Posterior vena cava (tissue), 2 donors: ENCODE measurements at regions not wholly inside any gene's neighbourhood (a gene's known extent, or its start where the extent isn't known, plus 50 kb on each side); places are given as distances from the start of the nearest gene placed in this dataset.

Source experiments
- DNase-seq: peaks from one replicate; pipeline ENCODE4 v3.0.0-alpha.2; 2020; ENCODE audit warnings: low spot score
- intact Hi-C, 2 donors: fragments of 100-400 bp; cut with DNase I; formaldehyde crosslinking; loops; one replicate each; pipeline versions ENCODE4 v1.14.1 to v1.14.2; 2022 to 2023
- donor health status: DM: yes; HTN: yes; CAD: no.
- donor health status: DM: yes; HTN: yes; CAD: no.

DNA sequence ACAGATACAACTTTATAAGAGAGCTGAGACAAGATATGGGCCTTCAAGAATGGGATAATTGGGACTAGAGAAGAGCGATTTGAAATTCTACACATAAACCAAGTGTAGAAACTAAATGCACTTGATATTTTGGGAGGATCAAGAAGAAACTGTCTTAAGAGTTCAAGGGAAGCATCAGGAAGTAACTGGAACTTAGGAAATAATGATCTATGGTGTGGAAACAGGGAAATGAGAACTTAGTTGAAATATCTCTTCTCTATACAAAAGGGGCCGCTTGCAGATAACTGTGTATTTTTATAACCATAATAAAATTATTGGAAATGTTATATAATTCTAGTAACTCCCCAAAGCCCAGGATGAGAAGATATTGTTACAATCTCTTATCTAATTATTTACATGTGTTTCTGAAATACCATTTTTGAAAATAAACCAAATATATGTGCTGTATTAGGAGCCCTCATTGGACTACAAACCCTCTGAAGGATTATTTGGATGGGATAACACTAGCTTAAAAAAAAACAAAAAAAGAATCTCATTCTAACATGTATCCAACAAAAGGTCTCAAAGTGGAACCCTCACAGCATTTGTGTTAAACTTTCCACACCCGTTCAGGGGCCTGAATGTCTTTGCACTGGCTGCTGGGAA is 84.7 kb upstream of the FLRT2 start:
- intact Hi-C loops: no loop called here
- no peak for DNase-seq

DNA sequence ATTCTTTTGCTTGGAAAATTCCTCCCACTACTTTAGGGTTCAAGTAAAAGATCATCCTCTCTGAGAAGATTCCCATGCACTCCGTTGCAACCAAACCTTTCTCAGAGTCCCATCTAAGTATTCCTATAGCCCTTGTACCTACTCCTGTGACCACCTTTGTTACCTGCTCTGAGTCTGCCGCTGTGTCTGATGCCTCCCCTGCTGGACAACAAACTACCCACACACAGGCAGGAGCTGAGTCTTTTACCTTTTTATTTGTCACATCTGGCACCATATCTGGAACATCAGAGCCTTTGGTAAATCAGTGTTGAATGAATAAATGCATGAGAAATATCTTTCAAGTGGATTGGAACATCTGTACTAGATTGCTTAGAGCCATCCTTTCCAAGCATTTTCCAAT is 82.1 kb upstream of the FLRT2 start:
- no peak for DNase-seq
- intact Hi-C loops: no loop called here

DNA sequence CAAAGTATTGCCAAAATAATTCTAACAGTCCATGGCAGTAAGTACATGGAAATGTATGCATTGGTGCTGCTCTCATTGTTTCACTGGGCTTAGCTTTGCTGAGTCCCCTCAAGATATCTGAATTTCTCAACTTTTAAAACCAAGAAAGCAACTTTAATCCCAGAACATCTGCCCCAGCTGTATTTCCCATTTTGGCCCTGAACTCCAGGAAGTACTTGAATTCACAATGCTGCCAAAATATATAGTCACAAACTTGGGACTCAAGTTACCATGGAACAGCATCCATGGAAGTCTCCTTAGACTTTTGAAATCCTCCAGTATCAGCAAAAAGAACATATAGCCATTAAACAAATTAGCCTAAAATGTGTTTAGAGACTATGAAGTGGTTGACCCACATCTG is 78.5 kb upstream of the FLRT2 start:
- intact Hi-C loops: no loop called here
- no peak for DNase-seq

DNA sequence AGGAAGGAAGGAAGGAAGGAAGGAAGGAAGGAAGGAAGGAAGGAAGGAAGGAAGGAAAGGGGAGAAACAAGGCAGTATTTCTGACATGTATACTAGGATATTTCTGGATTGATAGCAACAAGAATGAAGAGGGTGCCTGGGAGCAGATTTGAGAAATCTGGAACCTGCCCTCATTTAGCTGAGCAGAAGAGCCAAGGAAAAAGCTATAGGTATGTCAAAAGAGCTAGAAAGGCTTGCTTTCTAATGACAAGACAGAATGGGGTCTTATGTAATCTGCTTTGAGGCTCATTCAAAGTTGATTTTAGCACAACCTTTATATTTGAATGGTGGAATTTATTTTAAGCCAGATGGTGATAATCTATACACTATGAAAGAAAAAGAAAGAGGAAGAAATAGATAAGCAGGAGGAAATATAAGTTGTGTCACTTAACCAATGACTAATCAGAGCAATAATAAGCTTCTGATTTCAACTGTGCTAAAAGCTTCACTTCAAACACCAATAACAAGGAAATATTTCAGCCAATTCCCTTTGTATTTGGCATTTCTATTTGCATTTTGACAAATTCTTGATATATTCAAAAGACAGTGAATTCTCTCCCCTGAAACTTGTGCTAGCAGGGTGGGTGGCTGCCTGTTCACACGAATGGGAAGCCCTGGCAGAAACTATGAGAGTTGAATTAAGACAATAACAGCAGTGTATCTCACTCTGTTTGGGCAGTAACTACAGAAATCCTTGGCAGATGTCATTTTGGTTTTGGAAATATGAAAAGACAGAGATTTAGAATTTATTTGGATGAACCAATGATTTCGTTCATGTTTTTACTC is 76.3 kb upstream of the FLRT2 start:
- intact Hi-C loops: no loop called here

DNA sequence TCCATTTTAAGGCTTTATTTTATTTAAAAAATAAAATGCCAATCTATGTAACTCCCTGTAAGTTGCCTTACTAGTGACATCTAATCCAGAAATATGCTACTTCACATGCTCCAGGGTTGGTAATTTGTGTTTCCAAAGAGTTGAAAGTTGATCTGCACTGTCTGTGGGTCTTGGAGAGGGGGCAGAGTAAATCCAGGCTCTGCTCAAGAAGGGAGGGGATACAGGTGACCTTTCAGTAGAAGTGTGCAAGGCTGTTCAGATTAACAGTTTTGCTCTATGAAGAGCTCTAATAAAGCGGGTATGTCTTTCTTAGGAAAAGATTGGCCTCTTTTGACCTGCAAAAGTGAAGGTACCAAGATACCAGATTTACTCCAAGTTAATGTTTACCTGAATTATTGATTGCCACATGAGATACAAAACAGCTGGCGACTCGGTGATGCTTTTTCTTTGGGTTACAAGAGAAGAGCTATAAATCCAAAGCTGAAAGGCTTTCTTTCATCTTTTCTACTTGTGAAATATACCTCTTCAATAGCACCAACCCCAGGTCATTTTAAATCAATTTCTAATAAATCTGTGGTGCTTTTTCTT is 75.6 kb upstream of the FLRT2 start:
- intact Hi-C loops: no loop called here
- DNase-seq: no peak

More for the DNA sequence above, 76.3 kb upstream of the FLRT2 start:
- DNase-seq: no peak

DNA sequence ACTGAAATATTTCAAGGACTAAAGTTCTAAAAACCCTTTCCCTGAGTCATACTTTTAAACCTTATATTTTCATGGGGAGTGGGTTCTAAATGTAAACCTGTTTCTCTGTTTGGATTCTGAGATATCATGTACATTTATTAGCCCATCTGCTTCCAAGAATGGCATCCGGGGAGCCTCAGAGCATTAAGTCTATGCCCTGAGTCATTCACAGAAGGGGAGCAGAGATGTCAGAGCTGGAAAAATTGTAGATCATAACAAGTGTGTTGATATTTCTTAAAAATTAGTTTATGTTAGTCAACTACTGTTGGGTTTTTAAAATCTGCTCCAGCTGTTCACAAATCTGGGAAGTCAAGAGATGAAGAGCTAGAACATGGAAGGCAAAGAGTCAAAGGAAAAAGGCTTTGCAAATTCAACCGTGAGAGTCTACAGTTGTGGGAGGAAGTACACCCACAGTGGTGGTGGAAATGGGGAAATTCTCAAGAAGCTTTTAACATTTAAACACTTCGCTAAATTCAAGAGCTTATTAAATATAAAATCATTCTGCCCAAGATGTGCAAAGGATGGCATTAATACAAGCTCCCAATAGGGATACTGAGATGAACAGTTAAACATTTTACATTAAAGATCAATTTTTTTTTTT is 70.5 kb upstream of the FLRT2 start:
- intact Hi-C loops: no loop called here
- DNase-seq: no peak

DNA sequence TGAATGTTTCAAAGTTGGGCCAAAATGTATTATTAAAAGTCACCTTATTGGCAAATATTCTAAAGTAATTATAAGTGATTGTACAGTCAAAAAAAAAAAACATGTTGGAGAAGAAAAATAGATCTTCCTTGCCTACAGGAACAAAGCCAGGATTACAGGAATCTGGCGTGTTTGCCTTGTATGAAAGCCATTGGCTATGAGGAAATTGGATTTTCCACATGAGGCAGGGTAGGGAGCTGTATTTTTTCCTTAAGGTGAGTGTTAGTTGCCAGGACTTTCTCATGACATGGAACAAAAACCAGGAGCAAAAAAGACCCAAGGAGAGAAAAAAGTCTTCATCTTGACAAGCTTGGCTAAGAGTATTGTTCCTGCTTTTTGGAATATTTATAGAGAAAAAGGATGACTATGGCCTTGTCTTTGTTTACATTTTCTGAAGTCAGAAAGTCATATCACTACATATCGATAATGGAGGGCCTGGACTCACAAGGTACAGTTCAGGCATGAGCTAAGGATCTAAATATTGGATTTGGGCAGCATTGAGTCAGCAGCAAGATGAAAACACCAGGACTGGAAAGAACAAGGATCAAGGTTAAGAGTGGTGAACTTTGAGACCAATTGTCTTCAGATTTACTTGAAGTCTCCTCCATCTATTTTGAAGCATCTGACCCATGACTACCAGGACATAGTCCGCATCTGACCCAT is 68.4 kb upstream of the FLRT2 start:
- intact Hi-C loops: no loop called here
- DNase-seq: no peak

DNA sequence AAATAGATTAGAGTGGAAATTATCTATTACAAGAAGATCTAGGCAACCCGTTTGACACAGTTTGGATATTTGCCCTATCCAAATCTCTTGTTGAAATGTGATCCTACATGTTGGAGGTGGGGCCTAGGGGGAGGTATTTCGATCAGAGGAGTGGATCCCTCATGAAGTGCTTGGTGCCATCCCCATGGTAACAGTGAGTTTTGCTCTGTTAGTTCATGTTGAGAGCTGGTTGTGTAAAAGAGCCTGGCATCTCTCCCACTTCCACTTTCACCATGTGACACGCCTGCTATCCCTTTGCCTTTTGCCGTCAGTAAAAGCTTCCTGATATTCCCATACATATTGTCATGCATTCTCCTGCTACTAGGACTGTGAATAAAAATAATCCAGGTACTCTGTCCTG is 66.4 kb upstream of the FLRT2 start:
- DNase-seq: no peak
- intact Hi-C loops: no loop called here

DNA sequence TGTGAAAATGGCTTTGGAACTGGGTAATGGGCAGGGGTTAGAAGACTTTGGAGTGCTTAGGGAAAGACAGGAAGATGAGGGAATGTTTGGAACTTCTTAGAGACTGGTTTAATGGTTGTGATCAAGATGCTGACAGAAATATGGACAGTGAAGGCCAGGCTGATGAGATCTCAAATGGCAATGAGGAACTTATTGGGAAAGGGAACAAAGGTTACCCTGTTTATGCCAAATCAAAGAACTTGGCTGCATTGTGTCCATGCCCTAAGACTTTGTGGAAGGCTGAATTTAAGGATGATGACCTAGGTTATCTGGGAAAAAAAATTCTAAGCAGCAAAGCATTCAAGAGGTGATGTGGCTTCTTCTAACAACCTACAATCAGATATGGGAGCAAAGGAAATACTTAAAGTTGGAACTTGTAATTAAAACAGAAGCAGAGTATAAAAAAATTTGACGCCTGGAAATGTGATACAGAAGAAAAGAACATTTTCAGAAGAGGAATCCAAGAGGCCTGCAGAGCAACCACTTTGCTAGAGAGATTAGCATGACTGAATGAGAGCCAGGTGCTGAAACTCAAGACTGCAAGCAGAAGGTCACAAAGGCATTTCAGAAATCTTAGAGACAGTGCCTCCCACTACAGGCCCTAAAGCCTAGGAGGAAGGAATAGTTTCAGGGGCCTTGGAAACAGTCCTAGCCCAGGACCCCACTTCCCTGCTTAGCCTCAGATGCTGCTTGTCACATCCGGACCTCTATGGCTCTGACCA is 65.6 kb upstream of the FLRT2 start:
- intact Hi-C loops: no loop called here

DNA sequence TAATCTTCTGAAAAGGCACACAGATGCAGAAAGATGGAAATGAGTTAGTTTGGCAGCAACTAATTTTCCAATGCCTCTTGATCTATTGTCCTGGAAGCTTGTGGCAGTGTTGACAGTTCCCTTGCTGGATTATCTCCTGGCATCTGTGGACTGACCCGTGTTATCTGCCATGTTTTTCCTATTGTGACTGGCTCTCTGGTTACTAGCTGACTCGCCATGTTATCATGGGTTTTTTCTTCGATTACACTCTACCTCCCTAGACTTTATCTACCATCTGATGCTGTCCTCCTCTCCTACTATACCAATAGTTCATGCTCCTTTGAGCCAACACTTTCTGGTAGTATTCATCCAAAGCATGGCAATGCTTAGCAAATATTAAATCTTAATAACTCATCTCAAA is 63.3 kb upstream of the FLRT2 start:
- intact Hi-C loops: no loop called here
- no peak for DNase-seq

More for the DNA sequence above, 65.6 kb upstream of the FLRT2 start:
- no peak for DNase-seq

DNA sequence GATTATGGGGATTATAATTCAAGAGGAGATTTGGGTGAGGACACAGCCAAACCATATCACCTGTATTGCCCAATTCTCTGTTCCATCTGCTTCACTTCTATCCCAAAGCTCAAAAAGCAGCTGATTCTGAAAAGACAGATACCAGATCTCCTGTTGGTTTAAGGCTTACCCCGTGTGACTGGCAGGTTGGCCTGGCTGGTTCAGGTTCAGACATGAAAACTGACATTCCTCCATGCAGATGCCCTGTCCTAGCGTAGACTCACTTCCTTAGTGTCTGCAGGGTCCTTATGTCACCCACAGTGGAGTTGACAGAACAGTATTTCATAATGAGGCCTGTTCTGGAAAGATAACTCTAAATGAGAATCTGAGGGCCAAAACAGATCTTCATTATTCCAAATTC is 61.1 kb upstream of the FLRT2 start:
- intact Hi-C loops: no loop called here
- no peak for DNase-seq

DNA sequence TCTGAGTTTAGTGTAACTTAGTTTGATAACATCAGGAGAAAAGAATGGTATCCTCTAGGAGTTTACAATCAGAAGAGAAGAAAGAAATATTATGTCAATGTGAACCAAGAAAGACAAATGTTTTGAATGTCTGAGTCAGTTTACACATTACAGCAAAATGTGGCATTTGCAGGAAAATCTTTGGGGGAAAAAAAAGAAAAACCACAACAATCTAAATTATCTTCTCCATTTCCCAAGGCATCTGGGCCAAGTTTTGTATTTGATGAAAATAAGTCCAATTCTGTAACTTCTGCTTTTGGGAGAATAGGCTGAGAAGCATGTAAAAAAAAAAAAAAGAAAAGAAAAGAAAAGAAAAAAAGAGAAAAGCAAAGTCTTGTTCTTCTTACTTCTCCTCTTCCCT is 58.8 kb upstream of the FLRT2 start:
- intact Hi-C loops: no loop called here
- no peak for DNase-seq

DNA sequence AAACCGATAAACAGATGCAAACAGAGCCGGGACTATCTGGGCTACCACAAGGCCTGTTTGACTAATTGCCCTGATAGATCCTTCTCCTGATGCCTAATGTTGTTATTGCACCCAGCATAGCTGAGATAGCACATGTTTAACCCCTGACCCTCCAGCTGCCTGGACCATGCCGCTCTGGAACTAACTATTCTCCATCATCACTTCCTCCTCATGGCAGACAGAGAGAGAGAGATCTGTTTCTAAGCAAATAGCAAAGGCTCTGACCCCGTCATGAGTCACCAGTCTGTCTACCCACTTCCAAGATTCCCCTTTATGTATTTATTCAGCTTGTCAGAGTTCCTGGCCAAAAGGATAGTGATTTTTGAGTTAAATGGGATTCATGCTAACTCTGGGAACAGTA is 58.2 kb upstream of the FLRT2 start:
- no peak for DNase-seq
- intact Hi-C loops: no loop called here

DNA sequence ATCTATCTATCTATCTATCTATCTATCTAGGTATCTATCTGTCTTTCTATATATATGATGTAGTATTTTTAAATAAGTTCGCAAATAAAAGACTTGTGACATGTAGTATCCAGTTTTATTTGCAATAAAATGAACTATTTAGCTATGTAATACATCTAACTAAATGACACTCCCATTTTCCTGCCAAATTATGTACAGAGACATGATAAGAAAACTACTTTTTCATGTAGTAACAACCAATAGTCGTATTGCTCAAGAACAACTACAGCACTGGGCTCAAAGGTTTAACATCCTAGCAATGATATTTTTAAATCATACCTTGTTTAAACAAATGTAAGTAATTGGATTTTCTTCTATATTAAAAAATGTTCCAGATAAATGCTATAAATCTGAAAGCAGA is 55.5 kb upstream of the FLRT2 start:
- DNase-seq: no peak
- intact Hi-C loops: no loop called here

DNA sequence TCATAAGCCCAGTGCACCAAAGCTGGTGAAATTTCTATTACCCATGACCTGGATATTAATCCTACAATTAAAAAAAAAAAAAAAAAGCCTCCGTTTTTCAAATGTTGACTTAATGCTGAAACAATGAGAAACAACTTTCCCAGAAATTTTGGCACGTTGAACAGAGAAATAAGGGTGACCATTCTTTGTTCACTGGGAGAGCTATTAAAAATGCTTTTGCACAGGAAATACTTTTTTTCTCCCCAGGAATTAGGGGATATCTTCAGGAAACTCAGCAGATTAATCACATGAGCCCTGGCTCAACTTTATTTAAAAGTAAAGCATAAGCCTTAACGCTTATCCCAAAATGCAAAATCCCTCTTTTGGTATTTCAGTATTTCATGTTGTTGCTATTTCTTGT is 54.8 kb upstream of the FLRT2 start:
- intact Hi-C loops: no loop called here
- DNase-seq: no peak

DNA sequence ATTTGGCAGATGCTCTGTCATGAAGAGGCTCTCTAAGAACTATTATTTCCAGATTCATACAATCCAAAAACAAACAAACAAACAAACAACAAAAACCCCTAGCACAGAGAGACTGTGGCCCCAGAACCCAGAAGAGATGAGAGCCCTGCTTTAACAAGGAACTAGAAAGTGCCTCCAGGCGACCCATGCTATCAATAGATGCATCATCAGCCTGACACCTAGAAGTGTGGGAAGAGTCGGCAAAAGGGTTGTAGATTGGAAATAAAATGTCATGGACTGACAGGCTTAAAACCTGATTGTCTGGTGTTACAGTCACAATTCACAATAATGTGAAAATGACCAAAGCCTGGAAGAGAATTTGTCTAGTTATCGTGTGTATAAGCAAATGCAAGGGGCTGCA is 50.6 kb upstream of the FLRT2 start:
- intact Hi-C loops: no loop called here
- no peak for DNase-seq

DNA sequence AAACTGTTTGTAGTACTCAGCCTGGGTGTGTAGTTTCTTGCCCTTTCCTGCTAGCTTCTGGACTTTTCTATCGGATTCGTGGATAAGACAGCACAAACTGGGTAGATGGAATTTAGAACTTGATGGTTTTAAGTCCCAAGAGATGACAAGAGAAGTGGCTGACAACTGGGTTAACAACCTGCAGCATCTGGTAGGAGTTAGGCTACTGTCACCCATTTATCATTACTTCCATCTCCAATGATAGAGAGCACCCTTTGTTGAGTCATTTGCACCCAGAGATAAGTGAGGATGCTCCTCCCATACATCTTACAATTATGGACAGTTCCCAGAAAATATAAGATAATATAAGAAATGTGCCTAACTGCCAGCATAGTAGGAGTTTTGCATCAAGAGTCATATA is 50.2 kb upstream of the FLRT2 start:
- intact Hi-C loops: no loop called here
- no peak for DNase-seq
